ENCODE measurements at regions not wholly inside any gene's neighbourhood (a gene's known extent, or its start where the extent isn't known, plus 50 kb on each side); places are given as distances from the start of the nearest gene placed in this dataset.
A peak's percentile ranks its signal among the peaks of the same experiment; 100 is the strongest.
"Not testable (repeated sequence)": the region's sequence is repeated elsewhere in the genome, so short reads cannot be mapped to it uniquely, and the experiment has no call there.

- not testable (repeated sequence) for H3K27ac Mint-ChIP-seq; ATAC-seq (replicated peaks); H3K9me3 Mint-ChIP-seq; H3K36me3 Mint-ChIP-seq (ENCODE audit: low read depth); H3K27me3 Mint-ChIP-seq
- H3K4me3 Mint-ChIP-seq = peak overlapping the region; percentile 1
- peaks cover 15% of the 10 kb centered on the region for H3K4me1 Mint-ChIP-seq
Observed at GRCh38 chr15:39262995-39263772, 317.7 kb upstream of the THBS1 start.

GRCh38 chr15:39265261-39265660 lies 315.6 kb upstream of the THBS1 start:
- no peak for ATAC-seq (replicated peaks)
- H3K27ac Mint-ChIP-seq = no peak overlapping the region
- no peak overlapping the region for H3K4me3 Mint-ChIP-seq
- H3K4me1 Mint-ChIP-seq = peaks cover 15% of the 10 kb centered on the region
- H3K9me3 Mint-ChIP-seq = no peaks in the 10 kb centered on the region
- H3K36me3 Mint-ChIP-seq (ENCODE audit: low read depth) = no peaks in the 10 kb centered on the region
- peaks cover under 1% of the 10 kb centered on the region for H3K27me3 Mint-ChIP-seq

- no peak overlapping the region for H3K4me3 Mint-ChIP-seq
- no peak for ATAC-seq (replicated peaks)
- H3K4me1 Mint-ChIP-seq = peaks cover 11% of the 10 kb centered on the region
- H3K36me3 Mint-ChIP-seq (ENCODE audit: low read depth) = no peaks in the 10 kb centered on the region
- H3K27me3 Mint-ChIP-seq = no peaks in the 10 kb centered on the region
- no peaks in the 10 kb centered on the region for H3K9me3 Mint-ChIP-seq
- H3K27ac Mint-ChIP-seq = no peak overlapping the region
Observed at GRCh38 chr15:39266890-39267289, 314.0 kb upstream of the THBS1 start.

- no peaks in the 10 kb centered on the region for H3K36me3 Mint-ChIP-seq (ENCODE audit: low read depth)
- no peak overlapping the region for H3K27ac Mint-ChIP-seq
- H3K9me3 Mint-ChIP-seq = no peaks in the 10 kb centered on the region
- no peak overlapping the region for H3K4me3 Mint-ChIP-seq
- H3K27me3 Mint-ChIP-seq = peaks cover 4% of the 10 kb centered on the region
- peaks cover 8% of the 10 kb centered on the region for H3K4me1 Mint-ChIP-seq
- ATAC-seq (replicated peaks) = peak; percentile 74
Observed at GRCh38 chr15:39267685-39268084, 313.2 kb upstream of the THBS1 start.

- ATAC-seq (replicated peaks) = no peak
- H3K4me1 Mint-ChIP-seq = no peaks in the 10 kb centered on the region
Observed at GRCh38 chr15:39269352-39269751, 311.5 kb upstream of the THBS1 start.

GRCh38 chr15:39269821-39270220 lies 311.1 kb upstream of the THBS1 start:
- H3K36me3 Mint-ChIP-seq (ENCODE audit: low read depth) = no peaks in the 10 kb centered on the region
- H3K27me3 Mint-ChIP-seq = peaks cover 8% of the 10 kb centered on the region
- no peak for ATAC-seq (replicated peaks)
- no peaks in the 10 kb centered on the region for H3K9me3 Mint-ChIP-seq
- no peak overlapping the region for H3K27ac Mint-ChIP-seq
- no peaks in the 10 kb centered on the region for H3K4me1 Mint-ChIP-seq
- no peak overlapping the region for H3K4me3 Mint-ChIP-seq

More at GRCh38 chr15:39269352-39269751, 311.5 kb upstream of the THBS1 start:
- no peak overlapping the region for H3K27ac Mint-ChIP-seq
- no peaks in the 10 kb centered on the region for H3K9me3 Mint-ChIP-seq
- no peak overlapping the region for H3K4me3 Mint-ChIP-seq
- H3K36me3 Mint-ChIP-seq (ENCODE audit: low read depth) = no peaks in the 10 kb centered on the region
- peaks cover 4% of the 10 kb centered on the region for H3K27me3 Mint-ChIP-seq

GRCh38 chr15:39270221-39270855 lies 310.5 kb upstream of the THBS1 start:
- H3K4me3 Mint-ChIP-seq = no peak overlapping the region

GRCh38 chr15:39270934-39271333 lies 309.9 kb upstream of the THBS1 start:
- H3K27ac Mint-ChIP-seq = no peak overlapping the region
- no peak for ATAC-seq (replicated peaks)
- H3K27me3 Mint-ChIP-seq = peaks cover 8% of the 10 kb centered on the region
- no peak overlapping the region for H3K4me3 Mint-ChIP-seq
- no peaks in the 10 kb centered on the region for H3K9me3 Mint-ChIP-seq
- no peaks in the 10 kb centered on the region for H3K36me3 Mint-ChIP-seq (ENCODE audit: low read depth)
- H3K4me1 Mint-ChIP-seq = no peaks in the 10 kb centered on the region

More at GRCh38 chr15:39270221-39270855, 310.5 kb upstream of the THBS1 start:
- H3K9me3 Mint-ChIP-seq = no peaks in the 10 kb centered on the region
- H3K27me3 Mint-ChIP-seq = peaks cover 8% of the 10 kb centered on the region
- H3K36me3 Mint-ChIP-seq (ENCODE audit: low read depth) = no peaks in the 10 kb centered on the region
- no peaks in the 10 kb centered on the region for H3K4me1 Mint-ChIP-seq
- H3K27ac Mint-ChIP-seq = no peak overlapping the region
- ATAC-seq (replicated peaks) = no peak

- H3K9me3 Mint-ChIP-seq = no peaks in the 10 kb centered on the region
- peaks cover 8% of the 10 kb centered on the region for H3K27me3 Mint-ChIP-seq
- no peaks in the 10 kb centered on the region for H3K36me3 Mint-ChIP-seq (ENCODE audit: low read depth)
- H3K4me3 Mint-ChIP-seq = no peak overlapping the region
- no peak for ATAC-seq (replicated peaks)
- no peak overlapping the region for H3K27ac Mint-ChIP-seq
- no peaks in the 10 kb centered on the region for H3K4me1 Mint-ChIP-seq
Observed at GRCh38 chr15:39272901-39273300, 308.0 kb upstream of the THBS1 start.

- Mint-ChIP-seq H3K4me3 (no peak overlapping the region), H3K36me3 (ENCODE audit: low read depth) (no peaks in the 10 kb centered on the region), H3K27ac (no peak overlapping the region), H3K4me1 (no peaks in the 10 kb centered on the region), H3K27me3 (peaks cover 8% of the 10 kb centered on the region), H3K9me3 (no peaks in the 10 kb centered on the region)
- ATAC-seq (replicated peaks) = no peak
Observed at GRCh38 chr15:39273717-39274411, 307.0 kb upstream of the THBS1 start.

GRCh38 chr15:39275066-39275465 lies 305.8 kb upstream of the THBS1 start:
- H3K27me3 Mint-ChIP-seq = peaks cover 8% of the 10 kb centered on the region
- no peaks in the 10 kb centered on the region for H3K9me3 Mint-ChIP-seq
- H3K27ac Mint-ChIP-seq = no peak overlapping the region
- no peaks in the 10 kb centered on the region for H3K36me3 Mint-ChIP-seq (ENCODE audit: low read depth)
- H3K4me3 Mint-ChIP-seq = no peak overlapping the region
- ATAC-seq (replicated peaks) = no peak
- H3K4me1 Mint-ChIP-seq = no peaks in the 10 kb centered on the region

GRCh38 chr15:39279311-39279710 lies 301.6 kb upstream of the THBS1 start:
- H3K27me3 Mint-ChIP-seq = peaks cover 12% of the 10 kb centered on the region
- H3K4me3 Mint-ChIP-seq = no peak overlapping the region
- H3K4me1 Mint-ChIP-seq = no peaks in the 10 kb centered on the region
- no peaks in the 10 kb centered on the region for H3K9me3 Mint-ChIP-seq
- H3K36me3 Mint-ChIP-seq (ENCODE audit: low read depth) = no peaks in the 10 kb centered on the region
- ATAC-seq (replicated peaks) = no peak
- no peak overlapping the region for H3K27ac Mint-ChIP-seq

- no peak for ATAC-seq (replicated peaks)
- no peaks in the 10 kb centered on the region for H3K4me1 Mint-ChIP-seq
- no peaks in the 10 kb centered on the region for H3K36me3 Mint-ChIP-seq (ENCODE audit: low read depth)
- H3K27me3 Mint-ChIP-seq = peaks cover 18% of the 10 kb centered on the region
- no peaks in the 10 kb centered on the region for H3K9me3 Mint-ChIP-seq
- H3K27ac Mint-ChIP-seq = no peak overlapping the region
- no peak overlapping the region for H3K4me3 Mint-ChIP-seq
Observed at GRCh38 chr15:39281094-39281493, 299.8 kb upstream of the THBS1 start.

- no peak overlapping the region for H3K27ac Mint-ChIP-seq
- no peaks in the 10 kb centered on the region for H3K36me3 Mint-ChIP-seq (ENCODE audit: low read depth)
- no peak overlapping the region for H3K4me3 Mint-ChIP-seq
- no peaks in the 10 kb centered on the region for H3K4me1 Mint-ChIP-seq
- H3K9me3 Mint-ChIP-seq = no peaks in the 10 kb centered on the region
- peaks cover 28% of the 10 kb centered on the region for H3K27me3 Mint-ChIP-seq
- no peak for ATAC-seq (replicated peaks)
Observed at GRCh38 chr15:39282663-39283208, 298.1 kb upstream of the THBS1 start.
